ENCODE measurements at regions not wholly inside any gene's neighbourhood (a gene's known extent, or its start where the extent isn't known, plus 50 kb on each side); places are given as distances from the start of the nearest gene placed in this dataset.

- TF ChIP-seq PATZ1 (CRISPR knock-in tag; IDR thresholded peaks at IDR 0.05; ENCODE audit: borderline replicate concordance): no peak
- TF ChIP-seq OSR1 (CRISPR knock-in tag; IDR thresholded peaks at IDR 0.05): no peak
- TF ChIP-seq ARNTL (CRISPR knock-in tag; IDR thresholded peaks at IDR 0.05; ENCODE audit: borderline replicate concordance, low read depth): no peak
- TF ChIP-seq POU6F1 (CRISPR knock-in tag; IDR thresholded peaks at IDR 0.05; ENCODE audit: borderline replicate concordance, low read depth): no peak
- no peak for TF ChIP-seq ZNF565 (CRISPR knock-in tag; conservative IDR thresholded peaks at IDR 0.05; ENCODE audit: low read depth)
- TF ChIP-seq ZFP30 (CRISPR knock-in tag; IDR thresholded peaks at IDR 0.05): no peak
- no peak for TF ChIP-seq GLIS3 (CRISPR knock-in tag; IDR thresholded peaks at IDR 0.05)
- TF ChIP-seq TSHZ2 (CRISPR knock-in tag; IDR thresholded peaks at IDR 0.05): no peak
- TF ChIP-seq TOX (CRISPR knock-in tag; IDR thresholded peaks at IDR 0.05; ENCODE audit: borderline replicate concordance): no peak
- no peak for TF ChIP-seq ZNF8 (CRISPR knock-in tag; IDR thresholded peaks at IDR 0.05)
- no peak for TF ChIP-seq SNAI2 (CRISPR knock-in tag; IDR thresholded peaks at IDR 0.05)
- no peak for TF ChIP-seq ZC3H10 (CRISPR knock-in tag; IDR thresholded peaks at IDR 0.05)
- ATAC-seq: no peak
These were observed 350.8 kb downstream of the BRD1 start for GRCh38 chr22:49476800-49477400.

- TF ChIP-seq POU6F1 (CRISPR knock-in tag; IDR thresholded peaks at IDR 0.05; ENCODE audit: borderline replicate concordance, low read depth): no peak
- no peak for TF ChIP-seq ZNF8 (CRISPR knock-in tag; IDR thresholded peaks at IDR 0.05)
- no peak for TF ChIP-seq PPARA (CRISPR knock-in tag; IDR thresholded peaks at IDR 0.05; ENCODE audit: borderline replicate concordance)
- TF ChIP-seq ZFP30 (CRISPR knock-in tag; IDR thresholded peaks at IDR 0.05): no peak
- no peak for TF ChIP-seq ZNF565 (CRISPR knock-in tag; conservative IDR thresholded peaks at IDR 0.05; ENCODE audit: low read depth)
- TF ChIP-seq ARNTL (CRISPR knock-in tag; IDR thresholded peaks at IDR 0.05; ENCODE audit: borderline replicate concordance, low read depth): no peak
- TF ChIP-seq TSHZ2 (CRISPR knock-in tag; IDR thresholded peaks at IDR 0.05): no peak
- TF ChIP-seq TCF4 (CRISPR knock-in tag; IDR thresholded peaks at IDR 0.05; ENCODE audit: borderline replicate concordance): no peak
- no peak for TF ChIP-seq PATZ1 (CRISPR knock-in tag; IDR thresholded peaks at IDR 0.05; ENCODE audit: borderline replicate concordance)
- TF ChIP-seq GLIS3 (CRISPR knock-in tag; IDR thresholded peaks at IDR 0.05): no peak
- TF ChIP-seq OSR1 (CRISPR knock-in tag; IDR thresholded peaks at IDR 0.05): no peak
- no peak for TF ChIP-seq RARB (CRISPR knock-in tag; IDR thresholded peaks at IDR 0.05)
- no peak for TF ChIP-seq SNAI2 (CRISPR knock-in tag; IDR thresholded peaks at IDR 0.05)
- TF ChIP-seq ESRRG (CRISPR knock-in tag; IDR thresholded peaks at IDR 0.05): no peak
- no peak for TF ChIP-seq TOX (CRISPR knock-in tag; IDR thresholded peaks at IDR 0.05; ENCODE audit: borderline replicate concordance)
- no peak for TF ChIP-seq CSRNP3 (CRISPR knock-in tag; IDR thresholded peaks at IDR 0.05)
- TF ChIP-seq CREB5 (CRISPR knock-in tag; IDR thresholded peaks at IDR 0.05; ENCODE audit: low read depth): no peak
- TF ChIP-seq BACH2 (CRISPR knock-in tag; IDR thresholded peaks at IDR 0.05; ENCODE audit: borderline replicate concordance): no peak
- TF ChIP-seq ISL1 (CRISPR knock-in tag; IDR thresholded peaks at IDR 0.05): no peak
- TF ChIP-seq ZC3H10 (CRISPR knock-in tag; IDR thresholded peaks at IDR 0.05): no peak
- ATAC-seq: no peak
These were observed 351.5 kb downstream of the BRD1 start for GRCh38 chr22:49476176-49476575.

Measured in SK-N-SH treated with all-trans-retinoic acid at 6 μM for 48 hours (cell line).